Heart left ventricle (tissue), 13 donors: ENCODE measurements at regions not wholly inside any gene's neighbourhood (a gene's known extent, or its start where the extent isn't known, plus 50 kb on each side); places are given as distances from the start of the nearest gene placed in this dataset.

Source experiments
- CTCF ChIP-seq, 12 donors: fragments of 200-600 bp; sonication (generic) in 4 of 12; IDR thresholded peaks; one replicate each; pipeline versions ENCODE4 v1.5.0 to v1.8.0; 2018 to 2022; ENCODE audit warnings: antibody characterized with exemption in 12 of 12, mild to moderate bottlenecking in 5 of 12
- POLR2A ChIP-seq, 2 donors: fragments of 450-650 bp; IDR thresholded peaks; one replicate each; pipeline ENCODE4 v1.6.1; 2017; ENCODE audit warnings: antibody characterized with exemption in 2 of 2, mild to moderate bottlenecking in 2 of 2, moderate library complexity in 2 of 2
- donor health status: ischemic (EF 13 %, LVEDD 7.1; RV severe dilation, severe dysfunction).
- donor health status: DM: no; HTN: yes; CAD: no.
- donor health status: DM: no; HTN: no; CAD: no.
- donor health status: ischemic (EF 25% LVEDD 6.9; RV normal size, moderate dysfunction).
- donor health status: ischemic (EF 25% LVEDD 5.7; RV mildly dilated, moderate dysfunction).
- donor health status: ischemic (EF 35%, LVEDD 5.7; RV mildly dilated, moderate dysfunction).
- donor health status: nonischemic (EF 11% LVEDD 7.7; RV severe dilation, severe dysfunction).
- donor health status: DM: yes; HTN: yes; CAD: no.
- donor health status: PGD.
- donor health status: ischemic (EF 29% LVEDD 5.4; RV normal size, mild dysfunction).
- donor health status: nonischemic (EF 23%, LVEDD 6.1; RV moderate dilation, normal function).

GRCh38 chr1:188270497-188270896 lies 1441.7 kb downstream of the PLA2G4A start:
- TF ChIP-seq CTCF (IDR thresholded peaks at IDR 0.05) (no peak), POLR2A (IDR thresholded peaks at IDR 0.05) (no peak)
